C4-2B (cell line): ENCODE measurements at regions not wholly inside any gene's neighbourhood (a gene's known extent, or its start where the extent isn't known, plus 50 kb on each side); places are given as distances from the start of the nearest gene placed in this dataset.
"Not testable (repeated sequence)": the region's sequence is repeated elsewhere in the genome, so short reads cannot be mapped to it uniquely, and the experiment has no call there.

ENCODE experiments used
- CTCF ChIP-seq: fragments of 450-650 bp; conservative IDR thresholded peaks from 2 replicates; pipeline ENCODE4 v1.5.1; 2017; ENCODE audit warnings: mild to moderate bottlenecking
- ZFX ChIP-seq: fragments of 450-650 bp; IDR thresholded peaks from 2 replicates; pipeline ENCODE4 v1.6.1; 2017

- not testable (repeated sequence) for TF ChIP-seq CTCF, ZFX
Observed at GRCh38 chr2:11886899-11887298, 140.5 kb downstream of the LPIN1 start.
